GM21423 (cell line): ENCODE measurements at regions not wholly inside any gene's neighbourhood (a gene's known extent, or its start where the extent isn't known, plus 50 kb on each side); places are given as distances from the start of the nearest gene placed in this dataset.
"Not testable (repeated sequence)": the region's sequence is repeated elsewhere in the genome, so short reads cannot be mapped to it uniquely, and the experiment has no call there.

ENCODE experiments used
- ATAC-seq: cut with Tn5 transposase; IDR thresholded peaks from one replicate; pipeline ENCODE4 v1.9.1; 2021; ENCODE audit warnings: mild to moderate bottlenecking, moderate library complexity; ENCODE audit not compliant: unreplicated experiment

DNA sequence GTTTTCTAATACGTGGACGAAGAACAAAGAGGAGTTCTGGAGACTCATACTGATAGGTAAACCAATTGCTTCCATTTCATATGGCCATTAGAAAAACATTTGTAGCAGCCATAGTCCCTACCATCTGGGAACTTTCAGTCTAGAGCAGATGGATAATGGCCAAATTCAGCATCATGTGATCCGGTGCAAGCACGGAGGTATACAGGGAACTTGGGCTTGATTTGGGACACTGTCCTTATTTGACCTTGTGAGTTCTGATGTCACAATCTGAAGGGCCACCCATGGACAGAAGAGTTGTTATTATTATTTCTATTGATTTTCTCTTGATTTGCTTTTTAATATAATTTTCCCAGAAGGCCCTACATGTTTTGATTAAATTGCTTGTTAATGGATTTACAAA is 154.6 kb upstream of the ZNF267 start:
- no peak for ATAC-seq

DNA sequence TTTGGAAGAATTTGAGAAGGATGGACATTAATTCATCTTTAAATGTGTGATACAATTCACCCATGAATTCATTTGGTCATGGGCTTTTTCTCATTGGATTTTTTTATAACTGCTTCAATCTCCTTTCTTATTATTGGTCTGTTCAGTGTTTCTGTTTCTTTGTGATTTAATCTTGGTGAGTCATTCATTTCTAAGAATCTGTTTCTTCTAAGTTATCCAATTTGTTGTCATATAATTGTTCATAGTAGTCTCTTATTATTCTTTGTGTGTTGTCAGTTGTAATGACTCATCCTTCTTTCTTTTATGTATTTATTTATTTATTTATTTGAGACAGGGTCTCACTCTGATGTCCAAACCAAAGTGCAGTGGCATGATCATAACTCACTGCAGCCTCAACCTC is 146.1 kb upstream of the ZNF267 start:
- ATAC-seq: no peak

DNA sequence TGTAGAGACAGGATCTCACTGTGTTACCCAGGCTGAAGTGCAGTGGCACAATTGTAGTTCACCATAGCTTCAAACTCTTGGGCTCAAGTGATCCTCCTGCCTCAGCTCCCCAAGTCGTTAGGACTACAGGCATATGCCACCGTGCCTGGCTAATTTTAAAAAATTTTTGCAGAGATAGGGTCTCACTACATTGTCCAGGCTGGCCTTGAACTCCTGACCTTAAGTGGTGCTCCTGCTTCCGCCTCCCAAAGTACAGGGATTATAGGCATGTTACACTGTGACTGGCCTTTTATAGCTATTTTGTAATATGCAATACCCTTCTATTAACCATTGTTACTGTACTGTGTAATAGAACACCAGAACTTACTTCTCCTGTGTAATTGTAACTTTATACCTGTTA is 139.3 kb upstream of the ZNF267 start:
- no peak for ATAC-seq

DNA sequence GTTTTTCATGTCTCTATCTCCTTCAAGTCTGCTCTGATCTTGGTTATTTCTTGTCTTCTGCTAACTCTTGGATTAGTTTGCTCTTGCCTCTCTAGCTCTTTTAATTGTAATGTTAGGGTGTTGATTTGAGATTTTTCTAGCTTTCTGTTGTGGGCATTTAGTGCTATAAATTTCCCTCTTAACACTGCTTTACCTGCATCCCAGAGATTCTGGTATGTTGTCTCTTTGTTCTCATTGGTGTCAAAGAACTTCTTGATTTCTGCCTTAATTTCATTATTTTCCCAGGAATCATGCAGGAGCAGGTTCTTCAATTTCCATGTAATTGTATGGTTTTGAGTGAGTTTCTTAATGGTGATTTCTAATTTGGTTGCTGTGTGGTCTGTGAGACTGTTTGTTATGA is 128.5 kb upstream of the ZNF267 start:
- ATAC-seq: not testable (repeated sequence)

DNA sequence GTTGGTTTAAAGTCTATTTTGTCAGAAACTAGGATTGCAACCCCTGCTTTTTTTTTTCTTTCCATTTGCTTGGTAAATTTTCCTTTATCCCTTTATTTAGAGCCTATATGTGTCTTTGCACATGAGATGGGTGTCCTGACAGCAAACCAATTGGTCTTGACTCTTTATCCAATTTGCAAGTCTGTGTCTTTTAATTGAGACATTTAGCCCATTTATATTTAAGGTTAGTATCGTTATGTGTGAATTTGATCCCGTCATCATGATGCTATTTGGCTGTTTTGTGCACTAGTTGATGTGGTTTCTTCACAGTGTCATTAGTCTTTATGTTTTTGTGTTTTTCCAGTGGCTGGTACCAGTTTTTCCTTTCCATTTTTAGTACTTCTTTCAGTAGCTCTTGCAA is 127.7 kb upstream of the ZNF267 start:
- no peak for ATAC-seq

DNA sequence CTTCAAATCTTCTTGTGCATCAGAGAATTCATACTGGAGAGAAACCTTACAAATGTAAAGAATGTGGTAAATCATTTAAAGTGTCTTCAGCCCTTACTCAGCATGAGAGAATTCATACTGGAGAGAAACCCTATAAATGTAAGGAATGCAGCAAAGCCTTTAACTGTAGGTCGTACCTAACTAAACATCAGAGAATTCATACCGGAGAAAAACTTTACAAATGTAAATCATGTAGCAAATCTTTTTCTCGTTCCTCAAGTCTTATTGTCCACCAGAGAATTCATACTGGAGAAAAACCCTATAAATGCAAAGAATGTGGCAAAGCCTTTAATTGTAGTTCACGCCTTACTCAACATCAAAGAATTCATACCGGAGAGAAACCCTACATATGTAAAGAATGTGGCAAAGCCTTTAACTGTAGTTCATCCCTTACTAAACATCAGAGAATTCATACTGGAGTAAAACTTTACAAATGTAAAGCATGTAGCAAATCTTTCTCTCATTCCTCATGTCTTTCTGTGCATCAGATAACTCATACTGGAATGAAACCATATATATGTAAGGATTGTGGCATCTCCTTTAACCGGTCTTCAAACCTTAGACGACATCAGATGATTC is 118.5 kb upstream of the ZNF267 start:
- no peak for ATAC-seq

DNA sequence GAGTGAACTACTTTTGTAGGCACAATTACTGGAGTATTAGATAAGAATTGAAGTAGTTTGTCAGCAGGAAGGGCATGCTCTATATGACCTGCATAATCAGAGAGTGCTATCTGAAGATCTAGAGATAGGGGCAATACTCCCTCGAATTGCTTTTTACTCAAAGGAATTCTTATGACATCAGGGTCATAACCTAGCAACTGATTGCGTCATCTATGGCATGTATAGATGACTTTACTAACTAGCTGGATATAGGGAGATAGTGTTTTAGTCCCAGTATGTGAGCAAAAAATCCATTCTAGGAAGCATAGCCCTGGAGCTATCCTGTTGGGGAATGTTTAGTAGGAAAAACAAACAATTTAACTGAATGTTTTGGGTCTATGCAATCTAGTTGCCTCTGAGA is 109.5 kb upstream of the ZNF267 start:
- ATAC-seq: no peak

DNA sequence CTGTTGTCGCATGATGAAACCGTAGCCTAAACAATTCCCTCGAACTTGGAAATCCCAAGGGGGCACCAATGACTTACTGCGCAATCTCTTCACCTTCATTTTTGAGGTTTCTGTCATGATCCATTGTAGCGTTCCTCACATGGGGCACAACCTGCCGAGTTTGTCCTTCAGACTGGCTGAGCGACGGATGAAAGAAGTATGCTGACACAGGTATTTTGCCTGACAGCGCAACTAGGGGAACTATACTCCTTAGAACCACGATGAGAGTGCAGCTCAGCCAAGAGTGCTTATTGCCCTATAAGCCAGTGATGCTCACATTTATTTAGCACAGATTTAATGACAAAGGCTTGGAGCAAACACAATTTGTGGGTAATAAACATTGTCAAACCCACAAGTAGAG is 106.3 kb upstream of the ZNF267 start:
- no peak for ATAC-seq

DNA sequence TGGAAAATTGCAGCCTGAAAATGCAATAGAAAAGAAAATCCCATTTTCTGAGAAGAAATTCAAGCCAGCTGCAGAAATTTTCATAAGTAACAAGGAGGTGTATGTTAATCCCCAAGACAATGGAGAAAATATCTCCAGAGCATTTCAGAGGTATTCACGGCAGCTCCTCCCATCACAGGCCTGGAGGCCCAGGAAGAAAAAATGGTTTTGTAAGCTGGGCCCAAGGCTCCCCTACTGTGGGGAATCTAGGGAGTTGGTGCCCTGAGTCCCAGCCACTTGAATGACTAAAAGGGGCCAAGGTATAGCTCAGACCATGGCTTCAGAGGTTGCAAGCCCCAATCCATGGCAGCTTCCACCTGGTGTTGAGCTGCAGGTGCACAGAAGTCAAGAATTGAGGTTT is 93.3 kb upstream of the ZNF267 start:
- ATAC-seq: no peak

DNA sequence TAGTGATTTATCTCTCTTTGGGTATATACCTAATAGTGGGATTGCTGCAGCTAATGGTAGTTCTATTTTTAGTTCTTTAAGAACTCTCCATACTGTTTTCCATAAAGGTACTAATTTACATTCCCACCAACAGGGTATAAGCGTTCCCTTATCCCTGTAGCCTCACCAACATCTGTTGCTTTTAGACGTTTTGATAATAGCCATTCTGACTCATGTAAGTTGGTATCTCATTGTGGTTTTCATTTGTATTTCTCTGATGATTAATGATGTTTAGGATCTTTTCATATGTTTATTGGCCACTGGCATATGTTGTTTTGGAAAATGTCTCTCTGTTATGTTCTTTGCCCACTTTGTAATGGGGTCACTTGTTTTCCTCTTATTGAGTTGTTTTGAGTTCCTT is 88.5 kb upstream of the ZNF267 start:
- no peak for ATAC-seq

DNA sequence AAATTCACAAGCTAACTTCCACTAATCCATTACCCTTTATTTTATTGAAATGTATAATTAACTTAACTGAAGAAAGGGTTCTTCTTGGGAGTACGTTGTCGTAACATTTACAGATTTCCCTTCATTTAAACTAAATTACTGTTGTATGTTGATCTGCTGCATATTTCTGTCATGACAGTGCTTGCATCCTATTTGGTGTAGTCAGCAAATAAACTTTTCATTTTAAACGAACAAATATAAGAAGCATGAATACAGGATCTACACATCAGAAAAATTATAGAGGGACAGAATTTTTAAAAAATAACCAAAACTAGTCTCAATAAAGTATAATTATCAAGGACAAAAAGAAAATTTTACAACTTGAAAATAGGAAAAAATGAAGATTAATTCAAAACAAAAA is 66.5 kb upstream of the ZNF267 start:
- no peak for ATAC-seq

DNA sequence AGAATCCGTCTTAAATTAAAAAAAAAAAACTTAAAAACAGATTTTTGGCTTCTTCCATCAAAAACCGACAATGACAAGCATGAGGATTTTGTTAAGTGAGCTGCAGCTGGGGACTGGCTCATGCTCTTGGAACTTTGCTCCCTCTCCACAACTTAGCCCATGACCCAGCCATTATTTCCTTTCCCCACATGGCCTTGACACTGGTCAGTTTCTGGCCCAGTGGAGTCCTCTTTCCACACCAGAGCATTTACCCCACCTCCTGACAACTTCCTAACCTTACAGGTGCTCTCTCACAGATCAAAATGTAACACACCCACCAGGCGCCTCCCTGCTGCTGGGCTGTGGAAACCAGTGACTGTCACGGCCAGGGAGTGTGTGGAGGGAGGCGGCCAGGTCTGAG is 62.7 kb upstream of the ZNF267 start:
- no peak for ATAC-seq

DNA sequence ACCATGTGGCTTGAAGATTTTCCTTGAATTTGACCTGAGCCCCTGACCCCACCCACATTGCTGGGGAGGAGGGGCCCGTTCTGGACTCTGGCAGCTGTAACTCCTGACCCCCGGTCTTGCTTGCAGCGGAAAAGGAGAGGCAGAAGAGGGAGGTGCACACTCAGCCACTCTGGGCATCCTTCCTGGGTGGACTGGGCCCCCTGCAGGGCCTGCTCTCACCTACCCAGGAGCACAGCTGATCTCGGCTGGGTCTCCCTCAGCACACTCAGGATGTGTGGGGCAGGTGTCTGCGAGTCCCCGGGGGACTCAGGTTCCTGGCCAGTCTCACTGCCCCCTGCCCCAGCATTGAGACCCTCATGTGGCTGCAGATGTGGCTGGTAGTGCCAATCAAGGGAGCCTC is 57.5 kb upstream of the ZNF267 start:
- not testable (repeated sequence) for ATAC-seq

DNA sequence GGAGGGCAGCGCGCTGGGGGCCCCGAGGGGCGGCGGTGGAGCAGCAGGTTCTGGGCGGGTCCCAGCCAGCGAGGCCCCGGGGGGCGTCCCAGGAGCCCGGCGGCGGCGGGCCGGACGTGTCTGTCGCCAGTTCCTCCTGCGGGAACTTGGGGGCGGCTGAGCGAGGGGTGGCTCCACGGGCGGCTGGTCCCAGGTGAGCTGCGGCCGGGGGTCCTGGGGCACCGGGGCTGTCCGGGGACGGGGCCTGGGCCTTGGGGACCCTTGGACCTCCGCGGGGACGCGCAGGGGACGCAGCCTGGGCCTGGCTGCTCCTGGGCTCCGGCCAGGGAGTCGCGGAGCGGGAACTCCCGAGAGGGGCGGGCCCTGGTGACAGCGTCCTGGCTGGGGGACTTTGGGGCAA is 54.2 kb upstream of the ZNF267 start:
- no peak for ATAC-seq

DNA sequence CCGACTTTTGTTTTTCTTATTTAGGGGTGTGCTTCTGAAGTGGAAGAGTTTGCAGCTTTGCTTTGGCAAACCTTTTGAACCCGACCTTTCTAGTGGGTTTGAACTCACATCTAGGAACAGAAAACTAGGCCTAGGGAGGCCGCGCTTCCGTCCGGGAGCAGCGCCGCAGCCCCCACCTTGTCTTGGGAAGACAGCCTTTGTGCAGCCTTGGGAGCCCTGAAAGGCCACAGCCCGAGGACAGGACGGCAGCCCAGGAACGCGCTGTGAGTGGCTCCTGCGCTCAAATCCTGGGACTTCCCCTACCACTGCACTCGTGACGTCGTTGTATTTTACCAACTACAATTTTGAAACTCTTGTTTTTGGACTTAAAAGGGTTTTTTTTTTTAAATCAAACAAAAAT is 53.7 kb upstream of the ZNF267 start:
- ATAC-seq: no peak
